Endothelial cell of umbilical vein (primary cell): ENCODE measurements at regions not wholly inside any gene's neighbourhood (a gene's known extent, or its start where the extent isn't known, plus 50 kb on each side); places are given as distances from the start of the nearest gene placed in this dataset.

Source experiments
- BruUV-seq: library from RNA; stranded (reverse); fragments of 400-500 nt; replicated peaks from 2 replicates; lab custom pipeline; 2021; lab: Mats Ljungman, UMichigan
- CTCF ChIA-PET: fragments of 300-600, 350-600 bp; sonication (Branson Sonifier 250); formaldehyde crosslinking; loops from one replicate; lab custom pipeline; 2021; ENCODE audit warnings: antibody characterized with exemption, inconsistent platforms; lab: Charles Lee
- POLR2A ChIA-PET: fragments of 300-600, 350-600 bp; sonication (Branson Sonifier 250); formaldehyde crosslinking; loops from one replicate; lab custom pipeline; 2021; ENCODE audit warnings: antibody characterized with exemption, inconsistent platforms; lab: Charles Lee
- DNase-seq: peaks from one replicate; pipeline ENCODE4 v3.0.0-alpha.2; 2011; ENCODE audit warnings: low read depth, low spot score
- FAIRE-seq: peaks from 2 replicates; lab custom pipeline; 2011; peaks lifted over from hg19 to GRCh38; lab: Jason Lieb, UNC
- H2AFZ ChIP-seq: 2 replicates; pipeline ENCODE4 v1.6.0; 2012; ENCODE audit warnings: low read depth, low read length, control low read depth, inconsistent platforms
- H3K27ac ChIP-seq: 2 replicates; pipeline ENCODE4 v1.5.1; 2011; ENCODE audit warnings: low read depth, mild to moderate bottlenecking, control low read depth, low read length, moderate library complexity; ENCODE audit not compliant: insufficient read depth
- H3K27me3 ChIP-seq, 2 experiments: 2 replicates each; pipeline versions ENCODE4 v1.6.0 to v1.6.1; 2011; ENCODE audit warnings: low read length in 2 of 2, mixed read lengths in 1 of 2; ENCODE audit not compliant: control insufficient read depth in 2 of 2, insufficient read depth in 2 of 2
- H3K36me3 ChIP-seq, 2 experiments: 2 replicates in 1 of 2; 3 replicates in 1 of 2; pipeline ENCODE4 v1.5.1; 2011; ENCODE audit warnings: low read length in 2 of 2, mild to moderate bottlenecking in 1 of 2, moderate library complexity in 1 of 2; ENCODE audit not compliant: control insufficient read depth in 2 of 2, insufficient read depth in 2 of 2; ENCODE audit errors: extremely low read depth in 1 of 2
- H3K4me1 ChIP-seq: 3 replicates; pipeline ENCODE4 v1.5.1; 2011; ENCODE audit warnings: mild to moderate bottlenecking, low read length; ENCODE audit not compliant: control insufficient read depth, insufficient read depth; ENCODE audit errors: extremely low read depth
- H3K4me2 ChIP-seq: 2 replicates; pipeline ENCODE4 v1.6.1; 2011; ENCODE audit warnings: low read length, control low read depth, mixed read lengths; ENCODE audit not compliant: insufficient read depth
- H3K4me3 ChIP-seq, 3 experiments: fragments of 200-600 bp in 1 of 3; sonication (generic), shearing (Covaris generic) in 1 of 3; replicated peaks in 1 of 3; 2 replicates each; pipeline ENCODE4 v1.5.1; 2011 to 2016; ENCODE audit warnings: control low read depth in 3 of 3, low read length in 3 of 3, mild to moderate bottlenecking in 2 of 3, inconsistent platforms in 1 of 3, low read depth in 1 of 3, moderate library complexity in 1 of 3; ENCODE audit not compliant: insufficient read depth in 1 of 3
- H3K79me2 ChIP-seq: 2 replicates; pipeline ENCODE4 v1.6.0; 2012; ENCODE audit warnings: low read length, inconsistent platforms; ENCODE audit not compliant: control insufficient read depth, insufficient read depth
- H3K9ac ChIP-seq: replicated peaks from 2 replicates; pipeline ENCODE3; 2011; ENCODE audit warnings: low read length, control low read depth; ENCODE audit not compliant: insufficient read depth; ENCODE audit errors: extremely low read depth
- H3K9me1 ChIP-seq: replicated peaks from 3 replicates; pipeline ENCODE4 v1.6.0; 2011; ENCODE audit warnings: mild to moderate bottlenecking, low read length; ENCODE audit not compliant: control insufficient read depth, insufficient read depth; ENCODE audit errors: extremely low read depth
- H3K9me3 ChIP-seq: replicated peaks from 2 replicates; pipeline ENCODE4 v1.5.1; 2012; ENCODE audit warnings: low read length, inconsistent platforms; ENCODE audit not compliant: control insufficient read depth, insufficient read depth
- H4K20me1 ChIP-seq: replicated peaks from 2 replicates; pipeline ENCODE3; 2011; ENCODE audit warnings: mild to moderate bottlenecking, low read length; ENCODE audit not compliant: control insufficient read depth, insufficient read depth; ENCODE audit errors: extremely low read depth
- EZH2 ChIP-seq: IDR thresholded peaks from 2 replicates; pipeline ENCODE4 v1.6.1; 2012; ENCODE audit warnings: borderline replicate concordance, low read depth, mild to moderate bottlenecking, moderate library complexity, low read length, inconsistent platforms; ENCODE audit not compliant: severe bottlenecking
- FOS ChIP-seq: IDR thresholded peaks from 2 replicates; pipeline ENCODE4 v1.6.1; 2011; ENCODE audit warnings: mild to moderate bottlenecking, low read length, moderate library complexity, borderline replicate concordance; ENCODE audit not compliant: insufficient read depth
- GATA2 ChIP-seq: IDR thresholded peaks from 2 replicates; pipeline ENCODE4 v1.7.0; 2011; ENCODE audit warnings: low read depth, mild to moderate bottlenecking, moderate library complexity, mixed read lengths, low read length; ENCODE audit not compliant: insufficient read length, insufficient read depth
- JUN ChIP-seq: IDR thresholded peaks from 2 replicates; pipeline ENCODE4 v1.6.1; 2011; ENCODE audit warnings: borderline replicate concordance, low read depth; ENCODE audit not compliant: insufficient read length, insufficient read depth
- MYC ChIP-seq: IDR thresholded peaks from one replicate; pipeline ENCODE4 v1.6.1; 2011; ENCODE audit warnings: mild to moderate bottlenecking, low read depth, low read length
- POLR2A ChIP-seq: IDR thresholded peaks from 2 replicates; pipeline ENCODE4 v1.6.1; 2012; ENCODE audit warnings: low read depth, mild to moderate bottlenecking, control low read depth, low read length
- POLR2AphosphoS5 ChIP-seq: IDR thresholded peaks from 2 replicates; pipeline ENCODE4 v1.6.1; 2012; ENCODE audit warnings: low read depth, mild to moderate bottlenecking, control low read depth, low read length, moderate library complexity; ENCODE audit not compliant: insufficient read depth
- dilution Hi-C: fragments of 300-500 bp; cut with MboI; formaldehyde crosslinking; loops from one replicate; pipeline ENCODE4 v1.15.0; 2019; ENCODE audit warnings: low sequenced_read_pairs; ENCODE audit not compliant: extremely low pct_ligation_motif_present
- intact Hi-C: fragments of 100-400 bp; cut with micrococcal nuclease; formaldehyde crosslinking; loops from one replicate; pipeline ENCODE4 v1.10.0; 2022
- TF ChIP-seq, protein P1 (sequence below): IDR thresholded peaks from 2 replicates; pipeline ENCODE4 v1.6.1; 2011; ENCODE audit not compliant: insufficient read depth, insufficient read length
- TF ChIP-seq, protein P2 (sequence below), 2 donors: IDR thresholded peaks; 1 replicate in 1 of 2; 2 replicates in 1 of 2; pipeline ENCODE4 v1.5.1; 2011; ENCODE audit warnings: low read length in 2 of 2, mild to moderate bottlenecking in 2 of 2, moderate library complexity in 2 of 2, control low read depth in 1 of 2, inconsistent platforms in 1 of 2, low read depth in 1 of 2; ENCODE audit not compliant: insufficient read depth in 1 of 2; ENCODE audit errors: extremely low read depth in 1 of 2

GRCh38 chr13:105196052-105196451 is 1339.4 kb downstream of the EFNB2 start:
- CTCF ChIA-PET, result no interaction called here
- peak overlapping the region; percentile 51 for H3K4me2 ChIP-seq
- no peaks in the 10 kb centered on the region for H3K27me3 ChIP-seq
- no TSS peak for BruUV-seq
- no peaks in the 10 kb centered on the region for H3K79me2 ChIP-seq
- H3K9me3 ChIP-seq, result no peaks in the 10 kb centered on the region
- H3K4me1 ChIP-seq, result peaks cover 9% of the 10 kb centered on the region
- no peaks in the 10 kb centered on the region for H3K36me3 ChIP-seq
- H2AFZ ChIP-seq, result peak overlapping the region; percentile 68
- intact Hi-C loops, result loop anchor here (1.0 to 10.0 kb wide), 9 partner anchors 78 to 1719 kb away; partner anchors contain the start of gene EFNB2
- H3K9ac ChIP-seq, result peak overlapping the region; percentile 57
- H4K20me1 ChIP-seq, result no peaks in the 10 kb centered on the region
- POLR2A ChIA-PET, result no interaction called here
- DNase-seq (peak; percentile 88), FAIRE-seq (no peak)
- H3K27ac ChIP-seq, result peak overlapping the region; percentile 69
- no peak overlapping the region for H3K4me3 ChIP-seq
- TF ChIP-seq, protein P1, sequence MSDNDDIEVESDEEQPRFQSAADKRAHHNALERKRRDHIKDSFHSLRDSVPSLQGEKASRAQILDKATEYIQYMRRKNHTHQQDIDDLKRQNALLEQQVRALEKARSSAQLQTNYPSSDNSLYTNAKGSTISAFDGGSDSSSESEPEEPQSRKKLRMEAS, result no peak
- TF ChIP-seq FOS (no peak), MYC (no peak), POLR2AphosphoS5 (no peak), JUN (peak; percentile 77), GATA2 (peak; percentile 61)
- no peaks in the 10 kb centered on the region for H3K9me1 ChIP-seq
- dilution Hi-C loops, result no loop called here

DNA sequence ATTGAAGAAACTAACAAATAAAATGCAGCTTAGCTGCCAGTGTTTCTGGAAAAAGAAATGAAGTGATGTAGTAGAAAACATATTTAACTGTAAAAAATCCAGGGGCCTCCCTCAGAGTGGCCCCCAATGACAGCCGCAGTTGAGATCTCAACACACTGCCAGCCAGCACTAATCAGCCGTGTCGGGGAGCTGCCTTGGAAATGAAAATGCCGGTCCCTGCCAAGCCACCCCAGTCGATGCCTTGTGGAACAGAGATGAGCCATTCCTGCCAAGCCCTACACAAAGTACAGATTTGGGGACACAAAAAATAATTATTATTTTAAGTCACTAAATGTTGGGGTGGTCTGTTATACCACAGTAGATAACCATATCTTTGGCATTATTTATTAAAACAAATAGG is 1342.4 kb downstream of the EFNB2 start:
- H3K79me2 ChIP-seq, result no peaks in the 10 kb centered on the region
- no peak overlapping the region for H2AFZ ChIP-seq
- H3K4me3 ChIP-seq, result no peak overlapping the region
- FAIRE-seq (no peak), DNase-seq (no peak)
- TF ChIP-seq, protein P1, result no peak
- TF ChIP-seq POLR2AphosphoS5, result no peak
- TF ChIP-seq, protein P2, sequence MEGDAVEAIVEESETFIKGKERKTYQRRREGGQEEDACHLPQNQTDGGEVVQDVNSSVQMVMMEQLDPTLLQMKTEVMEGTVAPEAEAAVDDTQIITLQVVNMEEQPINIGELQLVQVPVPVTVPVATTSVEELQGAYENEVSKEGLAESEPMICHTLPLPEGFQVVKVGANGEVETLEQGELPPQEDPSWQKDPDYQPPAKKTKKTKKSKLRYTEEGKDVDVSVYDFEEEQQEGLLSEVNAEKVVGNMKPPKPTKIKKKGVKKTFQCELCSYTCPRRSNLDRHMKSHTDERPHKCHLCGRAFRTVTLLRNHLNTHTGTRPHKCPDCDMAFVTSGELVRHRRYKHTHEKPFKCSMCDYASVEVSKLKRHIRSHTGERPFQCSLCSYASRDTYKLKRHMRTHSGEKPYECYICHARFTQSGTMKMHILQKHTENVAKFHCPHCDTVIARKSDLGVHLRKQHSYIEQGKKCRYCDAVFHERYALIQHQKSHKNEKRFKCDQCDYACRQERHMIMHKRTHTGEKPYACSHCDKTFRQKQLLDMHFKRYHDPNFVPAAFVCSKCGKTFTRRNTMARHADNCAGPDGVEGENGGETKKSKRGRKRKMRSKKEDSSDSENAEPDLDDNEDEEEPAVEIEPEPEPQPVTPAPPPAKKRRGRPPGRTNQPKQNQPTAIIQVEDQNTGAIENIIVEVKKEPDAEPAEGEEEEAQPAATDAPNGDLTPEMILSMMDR (IDR thresholded peaks at IDR 0.05; ENCODE audit: extremely low read depth in 1 of 2, insufficient read depth in 1 of 2, low read depth in 1 of 2, low read length in 2 of 2), result no peak
- TF ChIP-seq EZH2, result no peak
- no peak for TF ChIP-seq FOS
- no peak for TF ChIP-seq JUN
- no peak for TF ChIP-seq MYC
- TF ChIP-seq GATA2, result no peak
- TF ChIP-seq POLR2A, result no peak
- ChIA-PET POLR2A (no interaction called here), CTCF (interaction anchor here (0.8 to 2.0 kb wide), 2 partner anchors 9 to 54 kb away, joined by 3 to 12 read pairs; no protein-coding TSS in a partner anchor)
- H3K4me2 ChIP-seq, result no peak overlapping the region
- no peaks in the 10 kb centered on the region for H4K20me1 ChIP-seq
- no peak overlapping the region for H3K27ac ChIP-seq
- no TSS peak for BruUV-seq
- intact Hi-C loops, result loop anchor here (10.0 kb wide), 2 partner anchors 868 to 1722 kb away; no protein-coding TSS in a partner anchor
- dilution Hi-C loops, result no loop called here
- peaks cover 9% of the 10 kb centered on the region for H3K4me1 ChIP-seq
- no peaks in the 10 kb centered on the region for H3K36me3 ChIP-seq
- H3K9me1 ChIP-seq, result no peaks in the 10 kb centered on the region
- no peaks in the 10 kb centered on the region for H3K27me3 ChIP-seq
- no peaks in the 10 kb centered on the region for H3K9me3 ChIP-seq
- H3K9ac ChIP-seq, result no peak overlapping the region
